Left lung (tissue), 4 donors: ENCODE measurements at regions not wholly inside any gene's neighbourhood (a gene's known extent, or its start where the extent isn't known, plus 50 kb on each side); places are given as distances from the start of the nearest gene placed in this dataset.

Experiments
- ATAC-seq: fragments of 200-7000 bp; cut with Tn5 transposase; one replicate; pipeline ENCODE4 v1.9.1; 2020; ENCODE audit warnings: moderate library complexity
- DNase-seq, 4 donors: peaks; one replicate each; pipeline ENCODE4 v3.0.0-alpha.2; 2013 to 2020
- H3K27ac ChIP-seq, 2 donors: fragments of 200-600 bp; sonication (generic) in 1 of 2; one replicate each; pipeline versions ENCODE4 v1.5.0 to v1.8.0; 2020 to 2021
- H3K27me3 ChIP-seq, 2 donors: fragments of 200-600 bp; sonication (generic) in 1 of 2; one replicate each; pipeline versions ENCODE4 v1.5.0 to v1.8.0; 2020 to 2021
- H3K36me3 ChIP-seq, 2 donors: fragments of 200-600 bp; sonication (generic) in 1 of 2; one replicate each; pipeline versions ENCODE4 v1.5.0 to v1.8.0; 2020 to 2021
- H3K4me1 ChIP-seq, 2 donors: fragments of 200-600 bp; one replicate each; pipeline ENCODE4 v1.8.0; 2021
- H3K4me3 ChIP-seq, 2 donors: fragments of 200-600 bp; sonication (generic) in 1 of 2; one replicate each; pipeline versions ENCODE4 v1.5.0 to v1.8.0; 2020 to 2021; ENCODE audit warnings: mild to moderate bottlenecking in 1 of 2
- H3K9me3 ChIP-seq, 2 donors: fragments of 200-600 bp; sonication (generic) in 1 of 2; one replicate each; pipeline versions ENCODE4 v1.5.0 to v1.8.0; 2020 to 2021
- intact Hi-C, 2 donors: fragments of 100-400 bp; cut with DNase I; formaldehyde crosslinking; loops; one replicate each; pipeline versions ENCODE4 v1.11.2 to v1.14.2; 2022
- TF ChIP-seq, protein P1 (sequence below), 2 donors: fragments of 200-600 bp; sonication (generic) in 1 of 2; IDR thresholded peaks; one replicate each; pipeline versions ENCODE4 v1.5.0 to v1.8.0; 2021; ENCODE audit warnings: antibody characterized with exemption in 2 of 2
- donor health status: DM: no; HTN: yes; CAD: no.
- donor health status: DM: no; HTN: no; CAD: no.

DNA sequence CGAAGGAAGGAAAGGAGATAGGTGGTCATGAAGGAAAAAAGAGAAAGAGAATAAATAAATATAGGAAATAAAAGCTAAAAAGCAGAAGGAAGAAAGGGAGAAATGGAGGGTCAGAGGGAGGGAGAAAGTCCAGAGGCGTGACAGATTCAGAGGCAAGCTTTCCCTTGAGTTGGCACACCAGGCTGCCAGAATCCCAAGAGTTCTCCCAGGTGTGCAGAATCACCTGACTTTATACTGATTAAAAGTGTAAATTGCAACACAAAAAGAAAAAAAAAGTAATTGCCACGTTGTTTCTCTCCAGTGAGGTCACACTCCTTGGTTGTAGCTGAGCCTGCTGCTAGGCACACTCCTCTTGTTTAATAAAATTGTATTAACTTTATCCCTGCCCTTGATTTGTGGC, 669.9 kb upstream of the PKN2 start:
- TF ChIP-seq, protein P1, sequence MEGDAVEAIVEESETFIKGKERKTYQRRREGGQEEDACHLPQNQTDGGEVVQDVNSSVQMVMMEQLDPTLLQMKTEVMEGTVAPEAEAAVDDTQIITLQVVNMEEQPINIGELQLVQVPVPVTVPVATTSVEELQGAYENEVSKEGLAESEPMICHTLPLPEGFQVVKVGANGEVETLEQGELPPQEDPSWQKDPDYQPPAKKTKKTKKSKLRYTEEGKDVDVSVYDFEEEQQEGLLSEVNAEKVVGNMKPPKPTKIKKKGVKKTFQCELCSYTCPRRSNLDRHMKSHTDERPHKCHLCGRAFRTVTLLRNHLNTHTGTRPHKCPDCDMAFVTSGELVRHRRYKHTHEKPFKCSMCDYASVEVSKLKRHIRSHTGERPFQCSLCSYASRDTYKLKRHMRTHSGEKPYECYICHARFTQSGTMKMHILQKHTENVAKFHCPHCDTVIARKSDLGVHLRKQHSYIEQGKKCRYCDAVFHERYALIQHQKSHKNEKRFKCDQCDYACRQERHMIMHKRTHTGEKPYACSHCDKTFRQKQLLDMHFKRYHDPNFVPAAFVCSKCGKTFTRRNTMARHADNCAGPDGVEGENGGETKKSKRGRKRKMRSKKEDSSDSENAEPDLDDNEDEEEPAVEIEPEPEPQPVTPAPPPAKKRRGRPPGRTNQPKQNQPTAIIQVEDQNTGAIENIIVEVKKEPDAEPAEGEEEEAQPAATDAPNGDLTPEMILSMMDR (IDR thresholded peaks at IDR 0.05): no peak
- ATAC-seq (no peak), DNase-seq (no peak)
- Histone ChIP-seq H3K27me3 (no peaks in the 10 kb centered on the region), H3K9me3 (no peaks in the 10 kb centered on the region), H3K4me3 (no peak overlapping the region), H3K27ac (no peak overlapping the region), H3K36me3 (no peaks in the 10 kb centered on the region), H3K4me1 (no peaks in the 10 kb centered on the region)
- intact Hi-C loops: no loop called here

DNA sequence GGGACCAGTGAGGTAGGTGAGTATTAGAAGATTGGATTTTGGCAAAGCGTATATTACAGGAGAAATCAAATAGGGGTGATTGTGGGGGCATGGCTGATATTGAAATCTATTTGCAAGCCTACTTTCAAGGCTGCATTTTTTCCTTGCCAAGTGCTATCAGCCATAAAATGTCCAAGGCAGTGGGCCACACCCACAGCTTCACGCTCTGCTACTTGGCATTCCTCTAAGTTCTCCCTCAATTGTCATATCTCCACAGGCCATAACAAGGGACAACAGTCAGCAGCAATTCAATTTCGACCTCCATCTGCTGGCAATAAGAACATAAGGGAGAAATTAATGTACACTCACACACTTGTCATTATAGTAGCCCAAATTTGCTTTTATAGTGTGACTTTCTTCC, 667.1 kb upstream of the PKN2 start:
- intact Hi-C loops: no loop called here
- H3K4me1 ChIP-seq: no peaks in the 10 kb centered on the region
- no peak for DNase-seq
- H3K4me3 ChIP-seq: no peak overlapping the region
- no peaks in the 10 kb centered on the region for H3K36me3 ChIP-seq
- no peaks in the 10 kb centered on the region for H3K9me3 ChIP-seq
- ATAC-seq: no peak
- TF ChIP-seq, protein P1 (IDR thresholded peaks at IDR 0.05): no peak
- no peaks in the 10 kb centered on the region for H3K27me3 ChIP-seq
- H3K27ac ChIP-seq: no peak overlapping the region

DNA sequence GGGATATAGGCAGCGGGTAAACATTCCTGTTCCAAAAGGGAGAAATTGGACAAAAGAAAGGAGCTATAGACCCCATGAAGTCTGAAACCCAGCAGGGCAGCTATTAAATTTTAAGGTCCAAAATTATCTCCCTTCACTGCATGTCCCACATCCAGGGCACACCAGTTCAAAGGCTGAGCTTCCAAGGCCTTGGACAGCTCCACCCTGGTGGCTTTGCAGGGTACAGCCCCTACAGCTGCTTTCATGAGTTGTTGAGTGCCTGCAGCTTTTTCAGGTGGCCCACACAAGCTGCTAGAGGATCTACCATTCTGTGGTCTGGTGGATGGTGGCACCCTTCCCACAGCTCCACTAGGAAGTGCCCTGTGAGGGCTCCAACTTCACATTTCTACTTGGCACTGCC, 662.5 kb upstream of the PKN2 start:
- no peak overlapping the region for H3K4me3 ChIP-seq
- DNase-seq: no peak
- H3K27ac ChIP-seq: no peak overlapping the region
- TF ChIP-seq, protein P1 (IDR thresholded peaks at IDR 0.05): no peak
- H3K36me3 ChIP-seq: no peaks in the 10 kb centered on the region
- H3K4me1 ChIP-seq: no peaks in the 10 kb centered on the region
- intact Hi-C loops: no loop called here
- H3K9me3 ChIP-seq: no peaks in the 10 kb centered on the region
- no peak for ATAC-seq
- no peaks in the 10 kb centered on the region for H3K27me3 ChIP-seq

DNA sequence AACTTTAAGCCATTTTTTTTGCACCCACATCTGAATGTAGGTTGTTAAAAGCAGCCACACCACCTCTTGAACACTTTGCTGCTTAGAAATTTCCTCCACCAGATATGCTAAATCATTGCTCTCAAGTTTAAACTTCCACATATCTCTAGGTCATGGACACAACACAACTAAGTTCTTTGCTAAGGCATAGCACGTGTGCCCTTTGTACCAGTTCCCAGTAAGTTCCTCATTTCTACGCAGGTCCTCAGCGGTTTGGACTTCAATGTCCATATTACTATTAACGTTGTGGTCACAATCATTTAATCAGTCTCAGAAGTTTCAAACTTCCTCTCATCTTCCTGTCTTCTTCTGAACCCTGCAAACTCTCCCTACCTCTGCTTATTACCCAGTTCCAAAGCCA, 661.6 kb upstream of the PKN2 start:
- TF ChIP-seq, protein P1 (IDR thresholded peaks at IDR 0.05): no peak
- no peak for ATAC-seq

DNA sequence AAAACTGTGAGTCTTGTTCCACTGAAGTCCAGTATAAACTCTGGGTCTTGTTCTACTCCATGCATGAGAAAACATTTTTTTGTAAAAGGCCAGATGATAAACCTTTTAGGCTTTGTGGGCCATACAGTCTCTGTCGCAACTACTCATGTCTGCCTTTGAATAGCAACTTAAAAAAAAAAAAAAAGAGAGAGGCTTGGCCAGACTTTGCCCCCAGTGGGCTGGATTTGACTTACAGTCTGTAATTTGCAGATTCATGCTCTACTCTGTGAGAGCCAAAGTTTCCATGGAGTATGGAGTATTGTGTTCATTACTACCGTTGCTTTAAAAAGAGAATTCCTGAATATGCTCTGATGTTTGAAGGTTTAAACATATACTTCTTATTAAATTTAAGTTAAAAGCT, 654.9 kb upstream of the PKN2 start:
- H3K4me1 ChIP-seq: no peaks in the 10 kb centered on the region
- H3K27me3 ChIP-seq: no peaks in the 10 kb centered on the region
- ATAC-seq (no peak), DNase-seq (no peak)
- intact Hi-C loops: no loop called here
- H3K36me3 ChIP-seq: no peaks in the 10 kb centered on the region
- no peak overlapping the region for H3K4me3 ChIP-seq
- no peaks in the 10 kb centered on the region for H3K9me3 ChIP-seq
- TF ChIP-seq, protein P1 (IDR thresholded peaks at IDR 0.05): no peak
- H3K27ac ChIP-seq: no peak overlapping the region

More for the DNA sequence above, 661.6 kb upstream of the PKN2 start:
- H3K36me3 ChIP-seq: no peaks in the 10 kb centered on the region
- no peaks in the 10 kb centered on the region for H3K4me1 ChIP-seq
- no peaks in the 10 kb centered on the region for H3K27me3 ChIP-seq
- H3K9me3 ChIP-seq: no peaks in the 10 kb centered on the region
- DNase-seq: no peak
- H3K27ac ChIP-seq: no peak overlapping the region
- H3K4me3 ChIP-seq: no peak overlapping the region
- intact Hi-C loops: no loop called here
